HG02642 (cell line): ENCODE measurements at regions not wholly inside any gene's neighbourhood (a gene's known extent, or its start where the extent isn't known, plus 50 kb on each side); places are given as distances from the start of the nearest gene placed in this dataset.

ENCODE experiments used
- ATAC-seq: cut with Tn5 transposase; IDR thresholded peaks from one replicate; pipeline ENCODE4 v1.9.1; 2021; ENCODE audit warnings: mild to moderate bottlenecking; ENCODE audit not compliant: unreplicated experiment, poor library complexity

GRCh38 chr3:80553211-80553610 lies 785.4 kb upstream of the ROBO1 start:
- ATAC-seq, result no peak

GRCh38 chr3:80550174-80550573 lies 782.4 kb upstream of the ROBO1 start:
- ATAC-seq, result no peak

- ATAC-seq, result no peak
Observed at GRCh38 chr3:80549173-80549572, 781.4 kb upstream of the ROBO1 start.

- ATAC-seq, result no peak
Observed at GRCh38 chr3:80543154-80543553, 775.4 kb upstream of the ROBO1 start.

- no peak for ATAC-seq
Observed at GRCh38 chr3:80542456-80542855, 774.7 kb upstream of the ROBO1 start.

- ATAC-seq, result no peak
Observed at GRCh38 chr3:80537680-80538079, 769.9 kb upstream of the ROBO1 start.

GRCh38 chr3:80535286-80535685 lies 767.5 kb upstream of the ROBO1 start:
- ATAC-seq, result no peak

- ATAC-seq, result no peak
Observed at GRCh38 chr3:80533553-80533952, 765.8 kb upstream of the ROBO1 start.

- no peak for ATAC-seq
Observed at GRCh38 chr3:80526153-80526552, 758.4 kb upstream of the ROBO1 start.

- no peak for ATAC-seq
Observed at GRCh38 chr3:80521081-80521480, 753.3 kb upstream of the ROBO1 start.

- ATAC-seq, result no peak
Observed at GRCh38 chr3:80519436-80519835, 751.6 kb upstream of the ROBO1 start.

- ATAC-seq, result no peak
Observed at GRCh38 chr3:80496452-80496851, 728.7 kb upstream of the ROBO1 start.

GRCh38 chr3:80492162-80492561 lies 724.4 kb upstream of the ROBO1 start:
- ATAC-seq, result no peak

GRCh38 chr3:80472961-80473360 lies 705.2 kb upstream of the ROBO1 start:
- no peak for ATAC-seq

- ATAC-seq, result no peak
Observed at GRCh38 chr3:80472459-80472858, 704.7 kb upstream of the ROBO1 start.

GRCh38 chr3:80470433-80470832 lies 702.6 kb upstream of the ROBO1 start:
- ATAC-seq, result no peak

- no peak for ATAC-seq
Observed at GRCh38 chr3:80465746-80466145, 697.9 kb upstream of the ROBO1 start.

- no peak for ATAC-seq
Observed at GRCh38 chr3:80451393-80451792, 683.6 kb upstream of the ROBO1 start.

GRCh38 chr3:80445641-80446040 lies 677.8 kb upstream of the ROBO1 start:
- no peak for ATAC-seq

GRCh38 chr3:80445053-80445452 lies 677.3 kb upstream of the ROBO1 start:
- no peak for ATAC-seq

- no peak for ATAC-seq
Observed at GRCh38 chr3:80439490-80439889, 671.7 kb upstream of the ROBO1 start.

- ATAC-seq, result no peak
Observed at GRCh38 chr3:80434366-80434765, 666.6 kb upstream of the ROBO1 start.

- no peak for ATAC-seq
Observed at GRCh38 chr3:80424951-80425350, 657.2 kb upstream of the ROBO1 start.
